Epithelial cell of proximal tubule (primary cell): ENCODE measurements at regions not wholly inside any gene's neighbourhood (a gene's known extent, or its start where the extent isn't known, plus 50 kb on each side); places are given as distances from the start of the nearest gene placed in this dataset.

Experiments used
- DNase-seq: peaks from one replicate; pipeline ENCODE4 v3.0.0-alpha.2; 2011; ENCODE audit warnings: low read depth
- H3K4me3 ChIP-seq: 2 replicates; pipeline ENCODE4 v1.5.1; 2011; ENCODE audit warnings: low read depth, mild to moderate bottlenecking, low read length
- CTCF ChIP-seq: conservative IDR thresholded peaks from 2 replicates; pipeline ENCODE4 v1.5.1; 2012; ENCODE audit warnings: low read depth, mild to moderate bottlenecking, low read length

- no peak overlapping the region for H3K4me3 ChIP-seq
- TF ChIP-seq CTCF = no peak
- no peak for DNase-seq
These were observed 311.0 kb downstream of the ANKRD30A start for GRCh38 chr10:37436357-37436756.

GRCh38 chr10:37434091-37434490, 308.7 kb downstream of the ANKRD30A start:
- no peak for DNase-seq
- TF ChIP-seq CTCF = no peak
- H3K4me3 ChIP-seq = no peak overlapping the region
